Spleen (tissue), 11 donors: ENCODE measurements at regions not wholly inside any gene's neighbourhood (a gene's known extent, or its start where the extent isn't known, plus 50 kb on each side); places are given as distances from the start of the nearest gene placed in this dataset.

ENCODE experiments used
- DNase-seq: peaks from one replicate; pipeline ENCODE4 v3.0.0-alpha.2; 2020
- H3K27ac ChIP-seq, 8 donors: fragments of 200-600 bp; sonication (generic) in 7 of 8; 1 replicate in 4 of 8; 2 replicates in 4 of 8; pipeline versions ENCODE4 v1.5.0 to v1.8.0; 2016 to 2021; ENCODE audit warnings: inconsistent platforms in 4 of 8, mild to moderate bottlenecking in 4 of 8, moderate library complexity in 1 of 8
- H3K27me3 ChIP-seq, 7 donors: fragments of 200-600 bp; sonication (generic) in 6 of 7; replicated peaks in 1 of 7; 1 replicate in 4 of 7; 2 replicates in 3 of 7; pipeline versions ENCODE4 v1.5.0 to v1.8.0; 2016 to 2021; ENCODE audit warnings: inconsistent platforms in 3 of 7, mild to moderate bottlenecking in 1 of 7
- H3K36me3 ChIP-seq, 6 donors: fragments of 200-600 bp; sonication (generic) in 5 of 6; 1 replicate in 4 of 6; 2 replicates in 2 of 6; pipeline versions ENCODE4 v1.5.0 to v1.8.0; 2016 to 2021; ENCODE audit warnings: inconsistent platforms in 2 of 6
- H3K4me1 ChIP-seq, 6 donors: fragments of 200-600 bp; sonication (generic) in 5 of 6; 1 replicate in 3 of 6; 2 replicates in 3 of 6; pipeline versions ENCODE4 v1.5.0 to v1.8.0; 2016 to 2021; ENCODE audit warnings: inconsistent platforms in 3 of 6
- H3K4me3 ChIP-seq, 8 donors: fragments of 200-600 bp; sonication (generic) in 7 of 8; 1 replicate in 4 of 8; 2 replicates in 4 of 8; pipeline versions ENCODE4 v1.5.0 to v1.8.0; 2016 to 2021; ENCODE audit warnings: inconsistent platforms in 4 of 8, mild to moderate bottlenecking in 4 of 8, moderate library complexity in 2 of 8
- H3K9me3 ChIP-seq, 8 donors: fragments of 200-600 bp; sonication (generic) in 7 of 8; 1 replicate in 4 of 8; 2 replicates in 4 of 8; pipeline versions ENCODE4 v1.5.0 to v1.8.0; 2016 to 2021; ENCODE audit warnings: inconsistent platforms in 4 of 8
- CTCF ChIP-seq, 11 experiments: fragments of 200-600 bp in 7 of 11; fragments of 450-650 bp in 4 of 11; sonication (generic) in 4 of 11; IDR thresholded peaks in 8 of 11; conservative IDR thresholded peaks in 3 of 11; 1 replicate in 7 of 11; 2 replicates in 4 of 11; pipeline versions ENCODE4 v1.4.0 to v1.8.0; 2016 to 2021; ENCODE audit warnings: antibody characterized with exemption in 11 of 11, inconsistent platforms in 4 of 11, mild to moderate bottlenecking in 1 of 11
- POLR2A ChIP-seq, 3 donors: fragments of 450-650 bp; IDR thresholded peaks; one replicate each; pipeline ENCODE4 v1.5.1; 2017; ENCODE audit warnings: antibody characterized with exemption in 3 of 3, mild to moderate bottlenecking in 1 of 3
- POLR2AphosphoS5 ChIP-seq, 3 donors: sonication (generic); formaldehyde crosslinking; IDR thresholded peaks; one replicate each; pipeline ENCODE4 v1.5.1; 2017; ENCODE audit warnings: antibody characterized with exemption in 3 of 3
- WGBS, 5 donors: extraction: QIAGEN DNeasy Blood & Tissue Kit in 3 of 5; methylation state at CpG; one replicate each; pipeline versions ENCODE4 v1.1.5 to v1.1.7; 2013 to 2018; 5-methylcytosine and 5-hydroxymethylcytosine counted together
- intact Hi-C: fragments of 100-400 bp; cut with DNase I; formaldehyde crosslinking; loops from one replicate; pipeline ENCODE4 v1.15.0; 2023; ENCODE audit warnings: low total_unique reads
- donor health status: healthy with polysubstance abuse.
- donor health status: DM: no; HTN: no; CAD: no; lungs with moderate emphysema.
- donor health status: DM: no; HTN: no; CAD: no.
- donor health status: Bipolar disorder and iron deficiency.
- donor health status: healthy.
- donor health status: DM: no; HTN: no; CAD: no.
- donor health status: DM: yes; HTN: yes; CAD: no.

GRCh38 chr12:124123296-124124000, 150.4 kb downstream of the ZNF664 start:
- H3K27ac ChIP-seq: no peak overlapping the region
- no peak for DNase-seq
- H3K27me3 ChIP-seq: peaks cover 0 to 27% (median 0%) of the 10 kb centered on the region in 7 donors
- no peaks in the 10 kb centered on the region for H3K9me3 ChIP-seq
- no peak overlapping the region for H3K4me3 ChIP-seq
- TF ChIP-seq POLR2A (IDR thresholded peaks at IDR 0.05): no peak
- TF ChIP-seq CTCF (IDR thresholded peaks at IDR 0.05 in 8 of 11, conservative IDR thresholded peaks at IDR 0.05 in 3 of 11): no peak
- TF ChIP-seq POLR2AphosphoS5 (IDR thresholded peaks at IDR 0.05): no peak
- intact Hi-C loops: no loop called here
- H3K36me3 ChIP-seq: no peaks in the 10 kb centered on the region
- 78 to 86% (median 85%) methylated on average over 10 of the region's 10 CpGs for WGBS, 5 donors
- no peaks in the 10 kb centered on the region for H3K4me1 ChIP-seq

GRCh38 chr12:124125203-124125871, 152.3 kb downstream of the ZNF664 start:
- no peak for TF ChIP-seq POLR2AphosphoS5 (IDR thresholded peaks at IDR 0.05)
- TF ChIP-seq POLR2A (IDR thresholded peaks at IDR 0.05): no peak
- TF ChIP-seq CTCF (IDR thresholded peaks at IDR 0.05 in 8 of 11, conservative IDR thresholded peaks at IDR 0.05 in 3 of 11): no peak
- H3K4me1 ChIP-seq: no peaks in the 10 kb centered on the region
- no peaks in the 10 kb centered on the region for H3K9me3 ChIP-seq
- no peak for DNase-seq
- H3K27ac ChIP-seq: no peak overlapping the region
- no peak overlapping the region for H3K4me3 ChIP-seq
- intact Hi-C loops: no loop called here
- 40 to 54% (median 46%) methylated on average over 10 of the region's 10 CpGs for WGBS, 5 donors
- H3K27me3 ChIP-seq: peaks cover 0 to 27% (median 0%) of the 10 kb centered on the region in 7 donors
- H3K36me3 ChIP-seq: no peaks in the 10 kb centered on the region

- DNase-seq: no peak
- Histone ChIP-seq H3K36me3 (no peaks in the 10 kb centered on the region), H3K4me1 (no peaks in the 10 kb centered on the region), H3K27ac (no peak overlapping the region), H3K27me3 (peaks cover 0 to 27% (median 0%) of the 10 kb centered on the region in 7 donors), H3K9me3 (no peaks in the 10 kb centered on the region), H3K4me3 (no peak overlapping the region)
- intact Hi-C loops: no loop called here
- WGBS, 5 donors: 71 to 85% (median 74%) methylated on average over 15 of the region's 15 CpGs
- TF ChIP-seq CTCF (IDR thresholded peaks at IDR 0.05 in 8 of 11, conservative IDR thresholded peaks at IDR 0.05 in 3 of 11) (no peak), POLR2A (IDR thresholded peaks at IDR 0.05) (no peak), POLR2AphosphoS5 (IDR thresholded peaks at IDR 0.05) (no peak)
These were observed 154.1 kb downstream of the ZNF664 start for GRCh38 chr12:124126950-124127655.

- Histone ChIP-seq H3K4me3 (no peak overlapping the region), H3K9me3 (no peaks in the 10 kb centered on the region), H3K27ac (no peak overlapping the region), H3K4me1 (no peaks in the 10 kb centered on the region), H3K36me3 (no peaks in the 10 kb centered on the region), H3K27me3 (peaks cover 0 to 15% (median 0%) of the 10 kb centered on the region in 7 donors)
- TF ChIP-seq CTCF (IDR thresholded peaks at IDR 0.05 in 8 of 11, conservative IDR thresholded peaks at IDR 0.05 in 3 of 11) (no peak), POLR2AphosphoS5 (IDR thresholded peaks at IDR 0.05) (no peak), POLR2A (IDR thresholded peaks at IDR 0.05) (no peak)
- DNase-seq: no peak
- WGBS, 5 donors: 83 to 97% (median 89%) methylated on average over 9 of the region's 9 CpGs
- intact Hi-C loops: no loop called here
These were observed 156.1 kb downstream of the ZNF664 start for GRCh38 chr12:124129132-124129531.
